ENCODE measurements at regions not wholly inside any gene's neighbourhood (a gene's known extent, or its start where the extent isn't known, plus 50 kb on each side); places are given as distances from the start of the nearest gene placed in this dataset.

DNA sequence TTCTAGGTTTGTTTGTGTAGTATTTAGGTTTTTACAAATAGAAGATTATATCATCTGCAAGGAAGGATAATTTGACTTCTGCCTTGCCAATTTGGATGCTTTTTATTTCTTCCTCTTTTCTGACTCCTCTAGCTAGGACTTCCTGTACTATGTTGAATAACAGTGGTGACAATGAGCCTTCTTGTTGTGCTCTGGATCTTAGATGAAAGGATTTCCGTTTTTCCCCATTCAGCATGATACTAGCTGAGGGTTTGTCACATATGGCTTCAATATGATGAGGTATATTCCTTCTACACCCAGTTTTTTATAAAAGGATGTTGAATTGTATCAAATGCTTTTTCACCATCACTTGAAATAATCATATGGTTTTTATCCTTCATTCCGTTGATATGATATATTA lies 101.4 kb downstream of the FBXO4 start:
- no peaks in the 10 kb centered on the region for H3K4me1 Mint-ChIP-seq (ENCODE audit: low read depth)
- no peak overlapping the region for H3K27ac Mint-ChIP-seq
- ATAC-seq (ENCODE audit: poor library complexity) (no peak), DNase-seq (no peak)
- no peaks in the 10 kb centered on the region for H3K9me3 ChIP-seq (ENCODE audit: control insufficient read depth in 1 of 2, insufficient read depth in 1 of 2, low read length in 2 of 2)
- H3K4me3 ChIP-seq (ENCODE audit: low read length): no peak overlapping the region
- peaks cover 0 to 4% of the 10 kb centered on the region in 2 experiments for H3K27me3 ChIP-seq (ENCODE audit: control insufficient read depth in 1 of 2, insufficient read depth in 2 of 2, low read length in 2 of 2)
- TF ChIP-seq, protein P1, sequence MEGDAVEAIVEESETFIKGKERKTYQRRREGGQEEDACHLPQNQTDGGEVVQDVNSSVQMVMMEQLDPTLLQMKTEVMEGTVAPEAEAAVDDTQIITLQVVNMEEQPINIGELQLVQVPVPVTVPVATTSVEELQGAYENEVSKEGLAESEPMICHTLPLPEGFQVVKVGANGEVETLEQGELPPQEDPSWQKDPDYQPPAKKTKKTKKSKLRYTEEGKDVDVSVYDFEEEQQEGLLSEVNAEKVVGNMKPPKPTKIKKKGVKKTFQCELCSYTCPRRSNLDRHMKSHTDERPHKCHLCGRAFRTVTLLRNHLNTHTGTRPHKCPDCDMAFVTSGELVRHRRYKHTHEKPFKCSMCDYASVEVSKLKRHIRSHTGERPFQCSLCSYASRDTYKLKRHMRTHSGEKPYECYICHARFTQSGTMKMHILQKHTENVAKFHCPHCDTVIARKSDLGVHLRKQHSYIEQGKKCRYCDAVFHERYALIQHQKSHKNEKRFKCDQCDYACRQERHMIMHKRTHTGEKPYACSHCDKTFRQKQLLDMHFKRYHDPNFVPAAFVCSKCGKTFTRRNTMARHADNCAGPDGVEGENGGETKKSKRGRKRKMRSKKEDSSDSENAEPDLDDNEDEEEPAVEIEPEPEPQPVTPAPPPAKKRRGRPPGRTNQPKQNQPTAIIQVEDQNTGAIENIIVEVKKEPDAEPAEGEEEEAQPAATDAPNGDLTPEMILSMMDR (IDR thresholded peaks at IDR 0.05): no peak
- no peaks in the 10 kb centered on the region for H3K9me3 Mint-ChIP-seq
- intact Hi-C loops (cut with DNase I, micrococcal nuclease): no loop called here
- H3K27ac ChIP-seq (ENCODE audit: low read depth in 1 of 2, low read length in 2 of 2): no peak overlapping the region
- ChIA-PET POLR2A (no interaction called here), CTCF (no interaction called here)
- H3K27me3 Mint-ChIP-seq: peaks cover 31% of the 10 kb centered on the region
- no peaks in the 10 kb centered on the region for H3K4me1 ChIP-seq (ENCODE audit: insufficient read depth, low read length)
- H3K4me3 Mint-ChIP-seq: no peak overlapping the region
- H3K36me3 ChIP-seq (ENCODE audit: insufficient read depth, low read length): no peaks in the 10 kb centered on the region
- H3K36me3 Mint-ChIP-seq (ENCODE audit: low read depth): no peaks in the 10 kb centered on the region

DNA sequence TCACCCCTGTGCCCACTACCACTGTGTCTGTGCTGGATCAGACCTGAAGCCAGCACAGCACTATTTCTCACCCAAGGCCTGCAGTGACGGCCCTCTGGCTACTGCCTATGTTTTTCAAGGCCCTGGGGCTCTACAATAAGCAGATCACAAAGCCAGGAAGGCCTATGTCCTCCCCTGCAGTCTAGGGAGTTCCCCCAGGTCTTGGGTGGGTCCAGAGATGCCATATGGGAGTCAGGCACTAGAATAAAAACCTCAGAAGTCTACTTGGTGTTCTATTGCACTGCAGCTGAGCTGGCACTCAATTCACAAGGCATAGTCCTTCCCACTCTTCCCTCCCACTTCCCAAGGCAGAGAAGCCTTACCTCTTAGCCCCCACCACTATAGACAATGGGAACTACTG lies 107.1 kb downstream of the FBXO4 start:
- TF ChIP-seq, protein P1 (IDR thresholded peaks at IDR 0.05): no peak
- no peak for DNase-seq
- Histone ChIP-seq H3K27me3 (ENCODE audit: control insufficient read depth in 1 of 2, insufficient read depth in 2 of 2, low read length in 2 of 2) (no peaks in the 10 kb centered on the region), H3K9me3 (ENCODE audit: control insufficient read depth in 1 of 2, insufficient read depth in 1 of 2, low read length in 2 of 2) (no peaks in the 10 kb centered on the region), H3K4me3 (ENCODE audit: low read length) (no peak overlapping the region), H3K27ac (ENCODE audit: low read depth in 1 of 2, low read length in 2 of 2) (no peak overlapping the region), H3K36me3 (ENCODE audit: insufficient read depth, low read length) (no peaks in the 10 kb centered on the region), H3K4me1 (ENCODE audit: insufficient read depth, low read length) (no peaks in the 10 kb centered on the region)
- peaks cover 54% of the 10 kb centered on the region for H3K27me3 Mint-ChIP-seq
- ATAC-seq (ENCODE audit: poor library complexity): no peak
- intact Hi-C loops (cut with DNase I, micrococcal nuclease): no loop called here
- no peaks in the 10 kb centered on the region for H3K36me3 Mint-ChIP-seq (ENCODE audit: low read depth)
- POLR2A ChIA-PET: no interaction called here
- H3K27ac Mint-ChIP-seq: no peak overlapping the region
- H3K9me3 Mint-ChIP-seq: peaks cover 2% of the 10 kb centered on the region
- H3K4me1 Mint-ChIP-seq (ENCODE audit: low read depth): no peaks in the 10 kb centered on the region
- no peak overlapping the region for H3K4me3 Mint-ChIP-seq
- CTCF ChIA-PET: no interaction called here

DNA sequence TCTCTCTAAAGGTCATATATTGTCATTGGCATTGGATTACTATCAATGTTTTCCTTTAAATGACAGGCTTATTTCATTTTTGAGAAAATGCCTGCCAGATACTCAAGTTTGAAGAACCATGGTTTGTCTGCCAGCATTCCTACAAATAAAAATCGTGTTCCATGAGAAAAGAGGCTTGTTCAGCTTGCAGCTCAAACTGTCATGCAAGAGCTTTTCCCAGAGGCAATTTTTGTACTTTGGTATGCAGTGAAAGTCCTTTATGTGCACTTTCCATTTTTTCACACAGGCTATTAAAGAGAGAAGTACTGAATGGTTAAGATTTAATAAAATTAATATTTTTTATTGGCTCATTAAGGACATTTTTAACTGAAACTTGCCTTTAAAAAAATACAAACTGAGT lies 110.4 kb downstream of the FBXO4 start:
- POLR2A ChIA-PET: no interaction called here
- Mint-ChIP-seq H3K9me3 (peaks cover 2% of the 10 kb centered on the region), H3K36me3 (ENCODE audit: low read depth) (no peaks in the 10 kb centered on the region), H3K4me3 (no peak overlapping the region), H3K4me1 (ENCODE audit: low read depth) (no peaks in the 10 kb centered on the region), H3K27ac (no peak overlapping the region), H3K27me3 (peaks cover 58% of the 10 kb centered on the region)
- peaks cover 3 to 6% of the 10 kb centered on the region in 2 experiments for H3K27me3 ChIP-seq (ENCODE audit: control insufficient read depth in 1 of 2, insufficient read depth in 2 of 2, low read length in 2 of 2)
- TF ChIP-seq, protein P1 (IDR thresholded peaks at IDR 0.05): no peak
- CTCF ChIA-PET: no interaction called here
- ATAC-seq (ENCODE audit: poor library complexity) (no peak), DNase-seq (no peak)
- no peaks in the 10 kb centered on the region for H3K36me3 ChIP-seq (ENCODE audit: insufficient read depth, low read length)
- H3K4me1 ChIP-seq (ENCODE audit: insufficient read depth, low read length): no peaks in the 10 kb centered on the region
- intact Hi-C loops (cut with DNase I, micrococcal nuclease): no loop called here
- H3K9me3 ChIP-seq (ENCODE audit: control insufficient read depth in 1 of 2, insufficient read depth in 1 of 2, low read length in 2 of 2): no peaks in the 10 kb centered on the region
- H3K4me3 ChIP-seq (ENCODE audit: low read length): no peak overlapping the region
- H3K27ac ChIP-seq (ENCODE audit: low read depth in 1 of 2, low read length in 2 of 2): no peak overlapping the region

Measured in CD4-positive, alpha-beta T cell (primary cell).